Spleen (tissue), 11 donors: ENCODE measurements at regions not wholly inside any gene's neighbourhood (a gene's known extent, or its start where the extent isn't known, plus 50 kb on each side); places are given as distances from the start of the nearest gene placed in this dataset.

Experiments used
- DNase-seq: peaks from one replicate; pipeline ENCODE4 v3.0.0-alpha.2; 2020
- H3K27ac ChIP-seq, 8 donors: fragments of 200-600 bp; sonication (generic) in 7 of 8; 1 replicate in 4 of 8; 2 replicates in 4 of 8; pipeline versions ENCODE4 v1.5.0 to v1.8.0; 2016 to 2021; ENCODE audit warnings: inconsistent platforms in 4 of 8, mild to moderate bottlenecking in 4 of 8, moderate library complexity in 1 of 8
- H3K27me3 ChIP-seq, 7 donors: fragments of 200-600 bp; sonication (generic) in 6 of 7; replicated peaks in 1 of 7; 1 replicate in 4 of 7; 2 replicates in 3 of 7; pipeline versions ENCODE4 v1.5.0 to v1.8.0; 2016 to 2021; ENCODE audit warnings: inconsistent platforms in 3 of 7, mild to moderate bottlenecking in 1 of 7
- H3K36me3 ChIP-seq, 6 donors: fragments of 200-600 bp; sonication (generic) in 5 of 6; 1 replicate in 4 of 6; 2 replicates in 2 of 6; pipeline versions ENCODE4 v1.5.0 to v1.8.0; 2016 to 2021; ENCODE audit warnings: inconsistent platforms in 2 of 6
- H3K4me1 ChIP-seq, 6 donors: fragments of 200-600 bp; sonication (generic) in 5 of 6; 1 replicate in 3 of 6; 2 replicates in 3 of 6; pipeline versions ENCODE4 v1.5.0 to v1.8.0; 2016 to 2021; ENCODE audit warnings: inconsistent platforms in 3 of 6
- H3K4me3 ChIP-seq, 8 donors: fragments of 200-600 bp; sonication (generic) in 7 of 8; 1 replicate in 4 of 8; 2 replicates in 4 of 8; pipeline versions ENCODE4 v1.5.0 to v1.8.0; 2016 to 2021; ENCODE audit warnings: inconsistent platforms in 4 of 8, mild to moderate bottlenecking in 4 of 8, moderate library complexity in 2 of 8
- H3K9me3 ChIP-seq, 8 donors: fragments of 200-600 bp; sonication (generic) in 7 of 8; 1 replicate in 4 of 8; 2 replicates in 4 of 8; pipeline versions ENCODE4 v1.5.0 to v1.8.0; 2016 to 2021; ENCODE audit warnings: inconsistent platforms in 4 of 8
- POLR2A ChIP-seq, 3 donors: fragments of 450-650 bp; IDR thresholded peaks; one replicate each; pipeline ENCODE4 v1.5.1; 2017; ENCODE audit warnings: antibody characterized with exemption in 3 of 3, mild to moderate bottlenecking in 1 of 3
- POLR2AphosphoS5 ChIP-seq, 3 donors: sonication (generic); formaldehyde crosslinking; IDR thresholded peaks; one replicate each; pipeline ENCODE4 v1.5.1; 2017; ENCODE audit warnings: antibody characterized with exemption in 3 of 3
- WGBS, 5 donors: extraction: QIAGEN DNeasy Blood & Tissue Kit in 3 of 5; methylation state at CpG; one replicate each; pipeline versions ENCODE4 v1.1.5 to v1.1.7; 2013 to 2018; 5-methylcytosine and 5-hydroxymethylcytosine counted together
- intact Hi-C: fragments of 100-400 bp; cut with DNase I; formaldehyde crosslinking; loops from one replicate; pipeline ENCODE4 v1.15.0; 2023; ENCODE audit warnings: low total_unique reads
- TF ChIP-seq, protein P1 (sequence below), 11 experiments: fragments of 200-600 bp in 7 of 11; fragments of 450-650 bp in 4 of 11; sonication (generic) in 4 of 11; IDR thresholded peaks in 8 of 11; conservative IDR thresholded peaks in 3 of 11; 1 replicate in 7 of 11; 2 replicates in 4 of 11; pipeline versions ENCODE4 v1.4.0 to v1.8.0; 2016 to 2021; ENCODE audit warnings: antibody characterized with exemption in 11 of 11, inconsistent platforms in 4 of 11, mild to moderate bottlenecking in 1 of 11
- donor health status: healthy with polysubstance abuse.
- donor health status: DM: no; HTN: no; CAD: no; lungs with moderate emphysema.
- donor health status: DM: no; HTN: no; CAD: no.
- donor health status: Bipolar disorder and iron deficiency.
- donor health status: healthy.
- donor health status: DM: no; HTN: no; CAD: no.
- donor health status: DM: yes; HTN: yes; CAD: no.

DNA sequence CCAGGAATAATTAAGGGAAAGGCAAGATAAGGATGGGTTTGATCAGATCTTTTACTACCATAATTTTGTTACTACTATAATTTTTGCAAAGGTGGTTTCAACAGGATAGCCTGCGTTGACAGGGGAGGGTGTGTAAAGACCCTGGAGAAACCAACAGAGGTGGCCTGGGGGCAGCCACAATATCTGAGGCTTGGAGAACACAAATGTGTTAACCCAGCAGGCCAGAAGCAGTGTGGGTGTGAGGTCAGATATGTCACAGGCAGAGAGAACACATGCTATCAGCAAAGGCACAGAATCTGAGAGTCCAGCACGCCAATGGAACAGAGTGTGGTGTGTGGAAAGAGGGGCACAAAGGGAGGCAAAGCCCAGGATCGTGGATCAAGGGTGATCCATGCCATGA is 399.4 kb upstream of the TRIB2 start:
- Histone ChIP-seq H3K4me3 (no peak overlapping the region), H3K27ac (no peak overlapping the region), H3K36me3 (no peaks in the 10 kb centered on the region), H3K4me1 (peaks cover 0 to 24% (median 4%) of the 10 kb centered on the region in 6 donors), H3K9me3 (no peaks in the 10 kb centered on the region), H3K27me3 (no peaks in the 10 kb centered on the region)
- TF ChIP-seq POLR2A (IDR thresholded peaks at IDR 0.05) = no peak
- no peak for TF ChIP-seq POLR2AphosphoS5 (IDR thresholded peaks at IDR 0.05)
- TF ChIP-seq, protein P1, sequence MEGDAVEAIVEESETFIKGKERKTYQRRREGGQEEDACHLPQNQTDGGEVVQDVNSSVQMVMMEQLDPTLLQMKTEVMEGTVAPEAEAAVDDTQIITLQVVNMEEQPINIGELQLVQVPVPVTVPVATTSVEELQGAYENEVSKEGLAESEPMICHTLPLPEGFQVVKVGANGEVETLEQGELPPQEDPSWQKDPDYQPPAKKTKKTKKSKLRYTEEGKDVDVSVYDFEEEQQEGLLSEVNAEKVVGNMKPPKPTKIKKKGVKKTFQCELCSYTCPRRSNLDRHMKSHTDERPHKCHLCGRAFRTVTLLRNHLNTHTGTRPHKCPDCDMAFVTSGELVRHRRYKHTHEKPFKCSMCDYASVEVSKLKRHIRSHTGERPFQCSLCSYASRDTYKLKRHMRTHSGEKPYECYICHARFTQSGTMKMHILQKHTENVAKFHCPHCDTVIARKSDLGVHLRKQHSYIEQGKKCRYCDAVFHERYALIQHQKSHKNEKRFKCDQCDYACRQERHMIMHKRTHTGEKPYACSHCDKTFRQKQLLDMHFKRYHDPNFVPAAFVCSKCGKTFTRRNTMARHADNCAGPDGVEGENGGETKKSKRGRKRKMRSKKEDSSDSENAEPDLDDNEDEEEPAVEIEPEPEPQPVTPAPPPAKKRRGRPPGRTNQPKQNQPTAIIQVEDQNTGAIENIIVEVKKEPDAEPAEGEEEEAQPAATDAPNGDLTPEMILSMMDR (IDR thresholded peaks at IDR 0.05 in 8 of 11, conservative IDR thresholded peaks at IDR 0.05 in 3 of 11) = no peak
- no peak for DNase-seq
- intact Hi-C loops = no loop called here
- 56 to 63% (median 60%) methylated on average over 3 of the region's 3 CpGs for WGBS, 5 donors

DNA sequence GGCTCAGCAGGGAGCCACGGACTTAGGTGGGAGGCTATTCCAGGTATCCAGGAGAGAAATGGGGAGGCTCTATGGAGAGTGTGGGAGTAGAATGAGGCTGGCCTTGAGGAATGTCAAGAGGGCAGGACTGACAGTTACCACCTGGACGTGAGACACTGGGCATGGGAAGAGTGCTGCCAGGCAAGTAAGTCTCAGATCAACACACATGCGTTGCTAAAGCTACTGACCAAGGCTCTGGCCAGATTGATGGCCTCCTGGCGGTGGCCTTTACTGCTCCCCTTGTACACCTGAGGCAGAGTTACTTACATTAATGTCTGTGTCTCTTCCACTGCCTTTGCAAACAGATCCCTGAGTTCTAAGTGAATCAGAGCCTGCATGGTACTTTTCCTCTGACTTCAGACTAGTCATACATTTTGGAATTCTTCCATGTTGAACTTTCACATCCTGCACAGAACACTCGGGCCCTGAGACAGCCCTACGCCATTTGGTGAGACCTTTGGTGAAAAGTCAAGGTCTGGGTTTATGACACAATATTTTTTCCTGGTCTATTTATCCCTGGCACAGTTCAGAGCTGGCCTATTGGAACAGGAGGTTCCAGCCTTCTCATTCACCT is 398.8 kb upstream of the TRIB2 start:
- Histone ChIP-seq H3K27me3 (no peaks in the 10 kb centered on the region), H3K27ac (no peak overlapping the region), H3K4me1 (peaks cover 0 to 24% (median 4%) of the 10 kb centered on the region in 6 donors), H3K36me3 (no peaks in the 10 kb centered on the region), H3K4me3 (no peak overlapping the region), H3K9me3 (no peaks in the 10 kb centered on the region)
- WGBS, 5 donors = 72 to 85% (median 79%) methylated on average over 6 of the region's 6 CpGs
- intact Hi-C loops = no loop called here
- no peak for DNase-seq
- TF ChIP-seq POLR2A (IDR thresholded peaks at IDR 0.05) = no peak
- TF ChIP-seq, protein P1 (IDR thresholded peaks at IDR 0.05 in 8 of 11, conservative IDR thresholded peaks at IDR 0.05 in 3 of 11) = no peak
- no peak for TF ChIP-seq POLR2AphosphoS5 (IDR thresholded peaks at IDR 0.05)

DNA sequence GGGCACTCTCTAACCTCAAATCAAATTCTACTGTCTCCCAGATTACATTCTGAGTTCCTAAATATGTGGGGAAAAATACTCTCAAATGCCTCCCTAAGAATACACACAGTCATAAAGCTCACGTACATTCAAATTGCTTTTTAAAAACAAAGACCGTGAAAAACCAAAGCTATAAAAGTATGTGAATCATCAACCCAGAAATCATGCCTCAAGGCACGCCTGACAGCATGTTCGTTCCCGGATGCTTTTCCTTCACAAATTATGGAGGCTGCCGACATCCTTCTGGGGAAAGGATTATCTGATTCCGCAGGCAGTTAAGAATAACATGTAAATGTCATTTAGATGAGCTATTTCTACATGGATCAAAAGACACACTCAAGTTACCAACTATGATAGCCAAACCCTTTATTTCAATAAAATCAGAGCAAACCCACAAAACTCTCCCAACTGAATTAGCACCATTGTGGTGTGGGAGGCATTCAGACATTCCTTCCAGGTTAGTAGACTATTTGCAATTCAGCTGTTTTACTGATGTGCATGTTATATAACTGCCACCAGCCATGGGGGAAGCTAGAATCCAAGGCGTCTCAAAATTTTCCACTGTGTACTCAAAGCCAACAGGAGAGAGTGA is 398.2 kb upstream of the TRIB2 start:
- Histone ChIP-seq H3K27ac (no peak overlapping the region), H3K27me3 (no peaks in the 10 kb centered on the region), H3K4me3 (no peak overlapping the region), H3K36me3 (no peaks in the 10 kb centered on the region), H3K9me3 (no peaks in the 10 kb centered on the region), H3K4me1 (peaks cover 0 to 24% (median 4%) of the 10 kb centered on the region in 6 donors)
- TF ChIP-seq POLR2AphosphoS5 (IDR thresholded peaks at IDR 0.05) (no peak), POLR2A (IDR thresholded peaks at IDR 0.05) (no peak)
- TF ChIP-seq, protein P1 (IDR thresholded peaks at IDR 0.05 in 8 of 11, conservative IDR thresholded peaks at IDR 0.05 in 3 of 11) = no peak
- WGBS, 5 donors = 90 to 98% (median 95%) methylated on average over 8 of the region's 8 CpGs
- DNase-seq = no peak
- intact Hi-C loops = no loop called here

DNA sequence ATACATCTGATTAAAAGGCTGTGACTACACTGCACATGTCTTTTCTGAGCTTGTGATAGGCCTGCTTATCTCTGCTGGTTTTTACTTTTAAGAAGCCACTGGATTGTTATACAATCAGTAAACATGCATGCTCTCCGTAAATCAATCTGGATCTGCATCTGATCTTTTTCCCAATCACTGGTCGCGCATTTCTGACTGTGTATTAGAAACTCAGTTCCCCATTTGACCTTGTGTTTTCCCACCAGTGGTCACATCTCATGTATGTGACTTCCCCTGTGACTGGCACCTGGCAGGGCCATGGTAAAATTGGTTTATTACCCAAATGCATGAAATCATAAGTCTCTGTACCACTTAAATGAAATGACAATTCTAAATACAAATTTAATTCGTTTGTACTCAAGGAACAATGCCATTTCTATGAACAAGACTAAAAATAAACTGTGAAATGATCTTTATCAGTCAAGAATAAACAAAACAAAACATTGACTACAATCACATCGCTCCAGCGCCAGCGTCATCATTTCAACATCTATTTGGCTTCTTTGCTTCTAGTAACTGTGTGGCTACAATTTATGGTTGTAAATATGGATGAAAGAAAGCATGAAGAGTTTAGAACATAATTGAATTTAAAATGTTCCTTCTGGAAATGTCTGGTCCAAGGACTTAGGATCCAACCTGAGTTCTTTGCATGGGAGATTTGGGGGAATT is 396.6 kb upstream of the TRIB2 start:
- no peaks in the 10 kb centered on the region for H3K27me3 ChIP-seq
- peaks cover 0 to 15% (median 0%) of the 10 kb centered on the region in 6 donors for H3K4me1 ChIP-seq
- no peak overlapping the region for H3K4me3 ChIP-seq
- H3K36me3 ChIP-seq = no peaks in the 10 kb centered on the region
- WGBS, 5 donors = 76 to 85% (median 79%) methylated on average over 7 of the region's 7 CpGs
- H3K9me3 ChIP-seq = no peaks in the 10 kb centered on the region
- no peak for DNase-seq
- intact Hi-C loops = no loop called here
- TF ChIP-seq POLR2A (IDR thresholded peaks at IDR 0.05) (no peak), POLR2AphosphoS5 (IDR thresholded peaks at IDR 0.05) (no peak)
- TF ChIP-seq, protein P1 (IDR thresholded peaks at IDR 0.05 in 8 of 11, conservative IDR thresholded peaks at IDR 0.05 in 3 of 11) = no peak
- H3K27ac ChIP-seq = no peak overlapping the region
